ENCODE measurements at regions not wholly inside any gene's neighbourhood (a gene's known extent, or its start where the extent isn't known, plus 50 kb on each side); places are given as distances from the start of the nearest gene placed in this dataset.

- in situ Hi-C loops (cut with HindIII; ENCODE audit: extremely low pct_ligation_motif_present, low pct_unique_long_range_greater_than_20kb) (no loop called here), intact Hi-C loops (cut with micrococcal nuclease; ENCODE audit: unreplicated experiment) (no loop called here)
- Histone ChIP-seq H4K20me1 (ENCODE audit: insufficient read depth, low read length) (no peaks in the 10 kb centered on the region), H3K79me2 (ENCODE audit: insufficient read depth, low read length) (no peaks in the 10 kb centered on the region), H3K4me2 (ENCODE audit: low read depth, low read length) (no peak overlapping the region), H3K9ac (ENCODE audit: insufficient read depth, low read depth, low read length) (no peak overlapping the region), H3K27ac (ENCODE audit: extremely low read length, insufficient read depth, low read length) (no peak overlapping the region), H3K4me1 (ENCODE audit: insufficient read depth, low read length) (no peaks in the 10 kb centered on the region), H3K9me3 (ENCODE audit: low read length) (no peaks in the 10 kb centered on the region), H3K36me3 (replicated peaks in 1 of 2; ENCODE audit: control insufficient read depth in 1 of 2, insufficient read depth in 2 of 2, low read length in 2 of 2) (no peaks in the 10 kb centered on the region), H3K27me3 (ENCODE audit: control insufficient read depth in 1 of 2, insufficient read depth in 2 of 2, low read length in 2 of 2) (no peaks in the 10 kb centered on the region), H2AFZ (ENCODE audit: low read length) (no peak overlapping the region), H3K4me3 (replicated peaks in 1 of 3; ENCODE audit: insufficient read depth in 1 of 3, low read depth in 2 of 3, low read length in 3 of 3) (no peak overlapping the region)
- ChIA-PET POLR2A (no interaction called here), CTCF (ENCODE audit: low intra/inter-chr PET ratio, low total read pairs) (no interaction called here)
- 3% methylated on average over 4 of the region's 4 CpGs for WGBS (ENCODE audit: low lambda C conversion rate)
- ATAC-seq, result no peak
- DNase-seq (ENCODE audit: low spot score), result no peak
- no peak for FAIRE-seq
- BruUV-seq (replicated peaks), result no TSS peak
- TF ChIP-seq ZNF329 (CRISPR knock-in tag; IDR thresholded peaks at IDR 0.05; ENCODE audit: low read depth) (no peak), NR2F6 (IDR thresholded peaks at IDR 0.05) (no peak), NR2F6 (CRISPR knock-in tag; IDR thresholded peaks at IDR 0.05) (no peak), ZNF343 (CRISPR knock-in tag; IDR thresholded peaks at IDR 0.05) (no peak), ZNF549 (CRISPR knock-in tag; IDR thresholded peaks at IDR 0.05) (no peak), ZFX (CRISPR knock-in tag; IDR thresholded peaks at IDR 0.05; ENCODE audit: low read depth) (no peak), ZNF567 (CRISPR knock-in tag; IDR thresholded peaks at IDR 0.05; ENCODE audit: borderline replicate concordance) (no peak), RNF219 (CRISPR knock-in tag; IDR thresholded peaks at IDR 0.05) (no peak), AHR (CRISPR knock-in tag; IDR thresholded peaks at IDR 0.05) (no peak), SRSF4 (IDR thresholded peaks at IDR 0.05; ENCODE audit: low read depth, low read length, poor library complexity, severe bottlenecking) (no peak), RAD51 (IDR thresholded peaks at IDR 0.05; ENCODE audit: borderline replicate concordance) (no peak), MYNN (CRISPR knock-in tag; IDR thresholded peaks at IDR 0.05; ENCODE audit: low read depth) (no peak), ZNF678 (CRISPR knock-in tag; IDR thresholded peaks at IDR 0.05) (no peak), ZNF761 (CRISPR knock-in tag; conservative IDR thresholded peaks at IDR 0.05) (no peak), PLSCR1 (CRISPR knock-in tag; IDR thresholded peaks at IDR 0.05; ENCODE audit: borderline replicate concordance) (no peak), HMGA1 (CRISPR knock-in tag; conservative IDR thresholded peaks at IDR 0.05) (no peak), ZNF180 (CRISPR knock-in tag; IDR thresholded peaks at IDR 0.05; ENCODE audit: borderline replicate concordance, low read depth) (no peak), FOXO4 (CRISPR knock-in tag; conservative IDR thresholded peaks at IDR 0.05) (no peak), ZNF878 (CRISPR knock-in tag; IDR thresholded peaks at IDR 0.05) (no peak), PCBP2 (optimal IDR thresholded peaks at IDR 0.05; ENCODE audit: low read depth, low read length, poor library complexity, severe bottlenecking) (no peak)
Measured at GRCh38 chr2:76461431-76461830, 750.7 kb upstream of the GCFC2 start.
